GM12878 (cell line): ENCODE measurements at regions not wholly inside any gene's neighbourhood (a gene's known extent, or its start where the extent isn't known, plus 50 kb on each side); places are given as distances from the start of the nearest gene placed in this dataset.

Experiments
- ATAC-seq: fragments of 200-7000 bp; cut with Tn5 transposase; 3 replicates; pipeline ENCODE4 v1.9.1; 2020; ENCODE audit warnings: mild to moderate bottlenecking, moderate library complexity
- BruUV-seq: library from RNA; stranded (reverse); fragments of 400-500 nt; replicated peaks from 2 replicates; lab custom pipeline; 2021; lab: Mats Ljungman, UMichigan
- CTCF ChIA-PET: fragments of 300-600 bp; sonication (Branson Sonifier 250); formaldehyde crosslinking; extraction: SDS; loops from one replicate; lab custom pipeline; 2021; ENCODE audit warnings: inconsistent platforms; lab: Yijun Ruan, JAX
- POLR2A ChIA-PET: fragments of 350-600 bp; formaldehyde crosslinking; extraction: SDS; loops from one replicate; lab custom pipeline; 2021; ENCODE audit warnings: inconsistent platforms; lab: Charles Lee
- RAD21 ChIA-PET: fragments of 300-600 bp; sonication (Branson Sonifier 250); formaldehyde crosslinking; loops from one replicate; lab custom pipeline; 2023; ENCODE audit warnings: antibody characterized with exemption; ENCODE audit not compliant: unreplicated experiment; lab: Charles Lee
- SMC1A ChIA-PET: fragments of 300-600 bp; sonication (Branson Sonifier 250); formaldehyde crosslinking; loops from one replicate; lab custom pipeline; 2023; ENCODE audit not compliant: unreplicated experiment, uncharacterized antibody; lab: Charles Lee
- DNase-seq: peaks from one replicate; pipeline ENCODE4 v3.0.0-alpha.2; 2011; ENCODE audit warnings: low read depth, low spot score
- FAIRE-seq: peaks from 3 replicates; lab custom pipeline; 2011; peaks lifted over from hg19 to GRCh38; lab: Jason Lieb, UNC
- H2AFZ ChIP-seq: 2 replicates; pipeline ENCODE4 v1.6.0; 2011; ENCODE audit warnings: low read depth, low read length, control low read depth; ENCODE audit not compliant: control insufficient read depth
- H3K27ac ChIP-seq: 2 replicates; pipeline ENCODE4 v1.5.1; 2011; ENCODE audit warnings: control low read depth; ENCODE audit not compliant: control insufficient read depth, insufficient read depth
- H3K27me3 ChIP-seq, 2 experiments: replicated peaks in 1 of 2; 2 replicates each; pipeline versions ENCODE4 v1.6.0 to v1.6.1; 2011; ENCODE audit warnings: low read length in 1 of 2; ENCODE audit not compliant: control insufficient read depth in 2 of 2, insufficient read depth in 2 of 2
- H3K36me3 ChIP-seq, 2 experiments: 2 replicates each; pipeline ENCODE4 v1.5.1; 2011; ENCODE audit warnings: low read length in 1 of 2; ENCODE audit not compliant: control insufficient read depth in 2 of 2, insufficient read depth in 2 of 2
- H3K4me1 ChIP-seq: 2 replicates; pipeline ENCODE4 v1.6.1; 2011; ENCODE audit warnings: mild to moderate bottlenecking, low read length, moderate library complexity, mixed read lengths; ENCODE audit not compliant: control insufficient read depth, insufficient read depth
- H3K4me2 ChIP-seq: 2 replicates; pipeline ENCODE4 v1.6.0; 2011; ENCODE audit warnings: control low read depth; ENCODE audit not compliant: control insufficient read depth, insufficient read depth
- H3K4me3 ChIP-seq: fragments of 200-600 bp; sonication (generic); 2 replicates; pipeline ENCODE4 v1.5.1; 2016
- H3K79me2 ChIP-seq: 2 replicates; pipeline ENCODE4 v1.6.0; 2011; ENCODE audit warnings: low read length; ENCODE audit not compliant: control insufficient read depth, insufficient read depth
- H3K9ac ChIP-seq: 2 replicates; pipeline ENCODE4 v1.8.0; 2011; ENCODE audit warnings: low read length, control low read depth, mixed read lengths; ENCODE audit not compliant: control insufficient read depth, insufficient read depth
- H3K9me3 ChIP-seq: replicated peaks from 3 replicates; pipeline ENCODE4 v1.5.1; 2011; ENCODE audit warnings: mild to moderate bottlenecking, low read length; ENCODE audit not compliant: control insufficient read depth, insufficient read depth
- H4K20me1 ChIP-seq: 2 replicates; pipeline ENCODE4 v1.6.0; 2011; ENCODE audit not compliant: control insufficient read depth, insufficient read depth
- NBN ChIP-seq: fragments of 450-650 bp; IDR thresholded peaks from 2 replicates; pipeline ENCODE4 v1.6.1; 2016
- PAX5 ChIP-seq: IDR thresholded peaks from 2 replicates; pipeline ENCODE4 v1.6.1; 2011; ENCODE audit warnings: low read depth, low read length, borderline replicate concordance
- RAD21 ChIP-seq: IDR thresholded peaks from 2 replicates; pipeline ENCODE4 v1.6.1; 2011; ENCODE audit warnings: mild to moderate bottlenecking, low read depth, low read length, moderate library complexity; ENCODE audit not compliant: insufficient read depth
- SP1 ChIP-seq: IDR thresholded peaks from one replicate; pipeline ENCODE4 v1.6.1; 2011; ENCODE audit warnings: low read depth, low read length
- WGBS: methylation state at CpG from one replicate; pipeline ENCODE4 v1.1.6; 2016; ENCODE audit warnings: low lambda C conversion rate; ENCODE audit not compliant: insufficient replicate concordance, insufficient coverage; ENCODE audit errors: missing lambda C conversion rate; 5-methylcytosine and 5-hydroxymethylcytosine counted together
- in situ Hi-C: fragments of 300-500 bp; cut with MboI; formaldehyde crosslinking; loops from 9 replicates; pipeline ENCODE4 v1.14.3; 2018; ENCODE audit warnings: mixed read lengths
- intact Hi-C: fragments of 100-400 bp; cut with micrococcal nuclease; formaldehyde crosslinking; loops from one replicate; pipeline ENCODE4 v1.14.2; 2022; ENCODE audit not compliant: unreplicated experiment
- TF ChIP-seq, protein P1 (sequence below): fragments of 450-650 bp; IDR thresholded peaks from 2 replicates; pipeline ENCODE4 v1.6.1; 2018; ENCODE audit warnings: mild to moderate bottlenecking, low read depth, moderate library complexity; ENCODE audit not compliant: partially characterized antibody
- TF ChIP-seq, protein P2 (sequence below), 3 experiments: IDR thresholded peaks in 2 of 3; conservative IDR thresholded peaks in 1 of 3; 2 replicates each; pipeline ENCODE4 v1.5.1; 2011; ENCODE audit warnings: low read depth in 3 of 3, low read length in 3 of 3, mild to moderate bottlenecking in 3 of 3, control low read depth in 2 of 3, moderate library complexity in 2 of 3, inconsistent platforms in 1 of 3, mixed read lengths in 1 of 3; ENCODE audit not compliant: control insufficient read depth in 2 of 3, insufficient read depth in 1 of 3; ENCODE audit errors: extremely low read depth in 1 of 3

GRCh38 chr21:41611966-41612606 lies 104.1 kb upstream of the TMPRSS2 start:
- Histone ChIP-seq H4K20me1 (no peaks in the 10 kb centered on the region), H3K4me2 (no peak overlapping the region), H3K4me3 (no peak overlapping the region), H2AFZ (no peak overlapping the region), H3K36me3 (no peaks in the 10 kb centered on the region), H3K27me3 (no peaks in the 10 kb centered on the region), H3K4me1 (no peaks in the 10 kb centered on the region), H3K9ac (no peak overlapping the region), H3K27ac (no peak overlapping the region), H3K9me3 (no peaks in the 10 kb centered on the region), H3K79me2 (no peaks in the 10 kb centered on the region)
- POLR2A ChIA-PET: no interaction called here
- 29% methylated on average over 10 of the region's 10 CpGs for WGBS
- intact Hi-C loops: loop anchor here (1.0 to 5.0 kb wide), 3 partner anchors 205 to 505 kb away; no protein-coding TSS in a partner anchor
- DNase-seq (no peak), ATAC-seq (peak; percentile 77), FAIRE-seq (no peak)
- CTCF ChIA-PET: interaction anchor here (0.6 to 4.1 kb wide), 30 partner anchors 9 to 838 kb away, joined by 3 to 42 read pairs (median 4); no protein-coding TSS in a partner anchor
- no TSS peak for BruUV-seq
- no peak for TF ChIP-seq SP1
- TF ChIP-seq NBN: no peak
- TF ChIP-seq RAD21: no peak
- TF ChIP-seq, protein P1, sequence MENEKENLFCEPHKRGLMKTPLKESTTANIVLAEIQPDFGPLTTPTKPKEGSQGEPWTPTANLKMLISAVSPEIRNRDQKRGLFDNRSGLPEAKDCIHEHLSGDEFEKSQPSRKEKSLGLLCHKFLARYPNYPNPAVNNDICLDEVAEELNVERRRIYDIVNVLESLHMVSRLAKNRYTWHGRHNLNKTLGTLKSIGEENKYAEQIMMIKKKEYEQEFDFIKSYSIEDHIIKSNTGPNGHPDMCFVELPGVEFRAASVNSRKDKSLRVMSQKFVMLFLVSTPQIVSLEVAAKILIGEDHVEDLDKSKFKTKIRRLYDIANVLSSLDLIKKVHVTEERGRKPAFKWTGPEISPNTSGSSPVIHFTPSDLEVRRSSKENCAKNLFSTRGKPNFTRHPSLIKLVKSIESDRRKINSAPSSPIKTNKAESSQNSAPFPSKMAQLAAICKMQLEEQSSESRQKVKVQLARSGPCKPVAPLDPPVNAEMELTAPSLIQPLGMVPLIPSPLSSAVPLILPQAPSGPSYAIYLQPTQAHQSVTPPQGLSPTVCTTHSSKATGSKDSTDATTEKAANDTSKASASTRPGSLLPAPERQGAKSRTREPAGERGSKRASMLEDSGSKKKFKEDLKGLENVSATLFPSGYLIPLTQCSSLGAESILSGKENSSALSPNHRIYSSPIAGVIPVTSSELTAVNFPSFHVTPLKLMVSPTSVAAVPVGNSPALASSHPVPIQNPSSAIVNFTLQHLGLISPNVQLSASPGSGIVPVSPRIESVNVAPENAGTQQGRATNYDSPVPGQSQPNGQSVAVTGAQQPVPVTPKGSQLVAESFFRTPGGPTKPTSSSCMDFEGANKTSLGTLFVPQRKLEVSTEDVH: no peak
- TF ChIP-seq PAX5: no peak
- TF ChIP-seq, protein P2, sequence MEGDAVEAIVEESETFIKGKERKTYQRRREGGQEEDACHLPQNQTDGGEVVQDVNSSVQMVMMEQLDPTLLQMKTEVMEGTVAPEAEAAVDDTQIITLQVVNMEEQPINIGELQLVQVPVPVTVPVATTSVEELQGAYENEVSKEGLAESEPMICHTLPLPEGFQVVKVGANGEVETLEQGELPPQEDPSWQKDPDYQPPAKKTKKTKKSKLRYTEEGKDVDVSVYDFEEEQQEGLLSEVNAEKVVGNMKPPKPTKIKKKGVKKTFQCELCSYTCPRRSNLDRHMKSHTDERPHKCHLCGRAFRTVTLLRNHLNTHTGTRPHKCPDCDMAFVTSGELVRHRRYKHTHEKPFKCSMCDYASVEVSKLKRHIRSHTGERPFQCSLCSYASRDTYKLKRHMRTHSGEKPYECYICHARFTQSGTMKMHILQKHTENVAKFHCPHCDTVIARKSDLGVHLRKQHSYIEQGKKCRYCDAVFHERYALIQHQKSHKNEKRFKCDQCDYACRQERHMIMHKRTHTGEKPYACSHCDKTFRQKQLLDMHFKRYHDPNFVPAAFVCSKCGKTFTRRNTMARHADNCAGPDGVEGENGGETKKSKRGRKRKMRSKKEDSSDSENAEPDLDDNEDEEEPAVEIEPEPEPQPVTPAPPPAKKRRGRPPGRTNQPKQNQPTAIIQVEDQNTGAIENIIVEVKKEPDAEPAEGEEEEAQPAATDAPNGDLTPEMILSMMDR (IDR thresholded peaks at IDR 0.05 in 2 of 3, conservative IDR thresholded peaks at IDR 0.05 in 1 of 3; ENCODE audit: control insufficient read depth in 2 of 3, extremely low read depth in 1 of 3, insufficient read depth in 1 of 3, low read depth in 3 of 3, low read length in 3 of 3): peak in 2 of 3 experiments; percentile 13 to 44; a peak in 3 of 6 replicates
- SMC1A ChIA-PET: interaction anchor here (1.0 to 3.2 kb wide), 12 partner anchors 27 to 505 kb away, joined by 3 to 16 read pairs (median 4); no protein-coding TSS in a partner anchor
- RAD21 ChIA-PET: interaction anchor here (0.5 to 2.7 kb wide), 18 partner anchors 53 to 529 kb away, joined by 3 to 29 read pairs (median 5); no protein-coding TSS in a partner anchor
- in situ Hi-C loops: loop anchor here (5.0 kb wide), 1 partner anchor 500 kb away; no protein-coding TSS in a partner anchor
